Lower leg skin (tissue), 3 donors: ENCODE measurements at regions not wholly inside any gene's neighbourhood (a gene's known extent, or its start where the extent isn't known, plus 50 kb on each side); places are given as distances from the start of the nearest gene placed in this dataset.

Experiments used
- CTCF ChIP-seq, 3 donors: fragments of 450-650 bp; IDR thresholded peaks; one replicate each; pipeline ENCODE4 v1.5.1; 2016; ENCODE audit warnings: antibody characterized with exemption in 3 of 3, mild to moderate bottlenecking in 3 of 3, moderate library complexity in 2 of 3
- POLR2A ChIP-seq, 2 donors: fragments of 450-650 bp; IDR thresholded peaks; one replicate each; pipeline ENCODE4 v1.6.1; 2016 to 2017; ENCODE audit warnings: antibody characterized with exemption in 2 of 2, mild to moderate bottlenecking in 1 of 2, moderate library complexity in 1 of 2

- TF ChIP-seq CTCF (IDR thresholded peaks at IDR 0.05) = no peak
- TF ChIP-seq POLR2A (IDR thresholded peaks at IDR 0.05) = no peak
These were observed 183.4 kb downstream of the NFKBIZ start for GRCh38 chr3:102032491-102033383.
